NT2/D1 (cell line): ENCODE measurements at regions not wholly inside any gene's neighbourhood (a gene's known extent, or its start where the extent isn't known, plus 50 kb on each side); places are given as distances from the start of the nearest gene placed in this dataset.

Experiments used
- YY1 ChIP-seq: IDR thresholded peaks from 2 replicates; pipeline ENCODE4 v1.6.1; 2011; ENCODE audit not compliant: insufficient read length, insufficient read depth
- ZNF274 ChIP-seq: IDR thresholded peaks from 2 replicates; pipeline ENCODE4 v1.6.1; 2011; ENCODE audit warnings: mild to moderate bottlenecking, low read depth, low read length

DNA sequence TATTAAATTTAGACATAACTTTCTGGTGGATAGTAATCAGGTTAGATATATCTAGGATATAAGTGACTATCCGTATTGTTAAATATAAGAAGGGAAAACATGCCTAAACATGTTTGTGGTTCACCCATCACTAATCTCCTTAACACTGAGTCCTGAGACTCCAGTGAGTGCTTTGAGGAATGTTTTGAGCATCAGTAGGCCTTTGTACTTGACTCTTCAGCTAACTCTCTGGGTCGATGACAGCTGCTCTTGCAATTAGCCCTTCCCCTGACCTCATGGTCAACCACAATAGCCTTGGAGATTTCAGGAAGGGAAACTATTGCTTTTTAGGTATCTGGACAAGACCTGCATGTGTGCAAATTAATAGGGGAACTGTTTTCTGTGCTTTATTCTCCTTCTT, 716.8 kb downstream of the EPHA4 start:
- TF ChIP-seq YY1 (no peak), ZNF274 (no peak)
